Right cardiac atrium (tissue), 5 donors: ENCODE measurements at regions not wholly inside any gene's neighbourhood (a gene's known extent, or its start where the extent isn't known, plus 50 kb on each side); places are given as distances from the start of the nearest gene placed in this dataset.

Source experiments
- ATAC-seq, 2 donors: fragments of 200-7000 bp; cut with Tn5 transposase; one replicate each; pipeline versions ENCODE4 v1.8.0 to v1.9.1; 2020; ENCODE audit warnings: moderate library complexity in 2 of 2, mild to moderate bottlenecking in 1 of 2
- DNase-seq, 3 donors: peaks; one replicate each; pipeline ENCODE4 v3.0.0-alpha.2; 2020
- H3K27ac ChIP-seq: one replicate; pipeline ENCODE4 v1.5.1; 2013; ENCODE audit warnings: mild to moderate bottlenecking, low read length, control low read depth, moderate library complexity
- H3K27me3 ChIP-seq: one replicate; pipeline ENCODE4 v1.6.1; 2013; ENCODE audit not compliant: control insufficient read depth, insufficient read depth
- H3K4me1 ChIP-seq: one replicate; pipeline ENCODE4 v1.6.1; 2013; ENCODE audit warnings: low read length; ENCODE audit not compliant: control insufficient read depth, insufficient read depth
- H3K4me3 ChIP-seq: one replicate; pipeline ENCODE4 v1.5.1; 2013; ENCODE audit warnings: low read length, control low read depth
- H3K9me3 ChIP-seq: one replicate; pipeline ENCODE4 v1.6.1; 2013; ENCODE audit warnings: low read length; ENCODE audit not compliant: control insufficient read depth
- WGBS: extraction: QIAGEN DNeasy Blood & Tissue Kit; methylation state at CpG from one replicate; pipeline ENCODE4 v1.1.7; 2013; 5-methylcytosine and 5-hydroxymethylcytosine counted together
- intact Hi-C, 4 donors: fragments of 100-400 bp; cut with DNase I; formaldehyde crosslinking; loops; one replicate each; pipeline versions ENCODE4 v1.11.0 to v1.14.0; 2022 to 2023
- donor health status: healthy with polysubstance abuse.
- donor health status: DM: no; HTN: yes; CAD: no.
- donor health status: DM: no; HTN: no; CAD: no.
- donor health status: DM: no; HTN: yes; CAD: no; lungs with severe emphysema.
- donor health status: DM: yes; HTN: yes; CAD: no.

DNA sequence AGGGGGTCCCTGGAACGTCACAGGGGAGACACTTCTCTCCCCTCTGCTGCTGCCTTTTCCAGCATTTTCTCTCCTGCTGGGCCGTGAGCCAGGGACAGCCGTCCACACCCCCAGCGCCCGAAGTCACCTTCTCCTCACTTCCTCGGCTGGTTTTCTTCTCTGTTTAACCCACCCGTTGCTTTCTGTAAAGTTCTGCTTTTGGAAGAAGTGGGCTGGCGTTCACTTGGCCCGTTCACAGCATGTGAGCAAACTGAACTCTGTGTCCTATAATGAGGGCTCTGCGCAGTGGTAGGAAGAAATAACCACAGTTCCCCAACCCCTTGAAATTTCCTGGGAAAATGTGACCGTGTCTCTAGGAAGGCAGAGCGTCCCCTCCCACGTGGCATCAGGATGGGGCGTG is 187.0 kb upstream of the HDAC4 start:
- Histone ChIP-seq H3K9me3 (no peaks in the 10 kb centered on the region), H3K4me3 (no peak overlapping the region), H3K27me3 (no peaks in the 10 kb centered on the region), H3K4me1 (no peaks in the 10 kb centered on the region), H3K27ac (no peak overlapping the region)
- DNase-seq (peak in 1 of 3 donors; percentile 37), ATAC-seq (no peak)
- intact Hi-C loops, result no loop called here
- WGBS, result 57% methylated on average over 14 of the region's 14 CpGs

DNA sequence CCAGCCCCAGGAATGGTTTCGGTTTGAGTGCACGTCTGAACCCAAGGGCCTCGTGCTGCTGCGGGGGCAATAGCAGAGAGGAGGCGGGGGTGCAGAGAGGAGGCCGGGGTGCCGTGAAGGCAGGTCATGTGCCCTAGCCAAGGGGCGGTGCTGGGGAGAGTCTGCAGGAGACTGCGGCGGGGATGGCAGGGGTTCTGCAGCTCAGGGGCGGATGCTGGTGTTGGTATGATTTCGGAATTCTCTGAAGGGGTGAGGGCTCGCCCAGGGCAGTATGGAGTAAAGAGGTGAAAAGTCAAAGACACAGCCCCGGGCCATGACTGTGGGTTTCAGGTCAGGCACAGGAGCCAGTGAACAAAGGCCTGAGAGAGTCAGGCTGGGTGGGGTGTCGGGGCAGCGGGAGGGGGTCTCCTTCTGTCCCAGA is 186.5 kb upstream of the HDAC4 start:
- peak in 2 of 3 donors; percentile 37 to 44 for DNase-seq
- no peaks in the 10 kb centered on the region for H3K4me1 ChIP-seq
- 83% methylated on average over 16 of the region's 16 CpGs for WGBS
- no peak for ATAC-seq
- H3K4me3 ChIP-seq, result no peak overlapping the region
- H3K27me3 ChIP-seq, result no peaks in the 10 kb centered on the region
- H3K27ac ChIP-seq, result no peak overlapping the region
- intact Hi-C loops, result no loop called here
- no peaks in the 10 kb centered on the region for H3K9me3 ChIP-seq

DNA sequence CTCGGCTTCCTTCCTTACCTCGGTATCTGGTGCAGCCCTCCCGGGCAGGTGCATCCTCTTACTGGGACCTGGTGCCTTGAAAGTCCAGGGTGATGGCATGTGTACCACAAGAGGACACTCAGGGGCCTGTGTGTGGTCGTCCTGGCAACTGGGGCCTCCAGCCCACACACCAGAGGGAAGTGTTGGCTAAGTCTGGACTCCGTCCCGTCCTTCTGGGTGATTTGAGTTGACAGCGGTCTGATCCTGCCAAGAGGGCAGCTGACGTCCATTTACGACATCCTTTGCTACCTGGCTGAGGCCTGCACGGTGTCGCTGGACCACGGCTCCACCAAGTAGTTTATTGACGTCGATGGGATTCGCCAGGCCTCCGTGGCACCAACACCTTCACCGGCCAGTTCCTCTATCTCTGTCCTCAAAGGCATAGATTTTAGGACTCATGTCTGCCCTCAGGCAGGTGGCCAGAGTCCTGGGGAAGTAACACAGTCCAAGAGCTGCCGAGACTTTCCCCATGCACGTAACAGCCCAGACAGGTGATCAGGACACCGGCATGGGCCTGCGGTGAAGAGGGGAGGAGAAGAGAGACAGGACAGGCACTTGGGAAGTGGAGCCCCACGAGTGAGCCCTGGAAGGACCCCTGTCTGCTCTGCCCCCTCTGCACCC is 186.0 kb upstream of the HDAC4 start:
- no peak for ATAC-seq
- Histone ChIP-seq H3K4me1 (no peaks in the 10 kb centered on the region), H3K4me3 (no peak overlapping the region), H3K9me3 (no peaks in the 10 kb centered on the region), H3K27ac (no peak overlapping the region), H3K27me3 (no peaks in the 10 kb centered on the region)
- DNase-seq, result peak in 2 of 3 donors; percentile 23 to 27
- WGBS, result 77% methylated on average over 22 of the region's 22 CpGs
- intact Hi-C loops, result no loop called here

DNA sequence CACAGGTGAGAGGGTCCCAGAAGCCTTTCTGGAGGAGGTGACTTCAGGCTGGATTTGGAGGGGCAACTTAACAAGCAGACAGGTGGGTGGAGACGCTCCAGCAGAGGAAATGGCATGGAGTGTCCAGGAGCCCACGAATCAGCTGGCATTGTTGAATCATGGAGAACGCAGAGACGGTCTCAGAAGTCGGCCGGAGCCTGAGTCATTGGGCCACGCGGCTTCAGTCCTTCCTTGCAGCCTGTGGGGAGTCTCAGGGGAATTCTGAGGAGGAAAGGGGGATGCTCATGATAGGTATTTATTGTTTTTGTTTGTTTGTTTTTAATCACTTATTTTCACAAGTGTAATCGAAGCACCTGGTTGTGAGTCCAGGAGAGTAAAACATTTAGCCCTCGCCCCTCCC is 184.6 kb upstream of the HDAC4 start:
- H3K27me3 ChIP-seq, result no peaks in the 10 kb centered on the region
- intact Hi-C loops, result no loop called here
- 56% methylated on average over 10 of the region's 10 CpGs for WGBS

DNA sequence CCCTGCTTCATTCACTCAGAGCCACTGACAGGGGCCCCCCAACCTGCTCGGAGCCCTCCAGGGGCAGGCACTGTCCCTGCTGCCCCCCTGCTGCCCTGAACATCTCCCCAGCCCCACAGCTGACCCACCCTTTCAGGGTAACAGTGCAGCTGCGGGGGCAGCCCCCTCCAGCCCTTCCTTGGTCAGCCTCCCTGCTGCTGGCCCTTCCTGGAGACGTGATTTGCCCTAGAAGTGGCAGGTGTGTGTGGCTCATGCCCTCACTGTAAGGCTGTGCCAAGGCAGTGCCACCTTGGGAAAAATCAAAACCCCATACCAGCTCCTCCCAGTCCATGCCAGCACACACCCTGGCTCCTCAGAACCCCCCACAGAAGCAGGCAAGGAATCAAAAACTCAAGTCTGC is 184.2 kb upstream of the HDAC4 start:
- H3K9me3 ChIP-seq, result no peaks in the 10 kb centered on the region
- H3K27me3 ChIP-seq, result no peaks in the 10 kb centered on the region
- ATAC-seq (no peak), DNase-seq (no peak)
- H3K27ac ChIP-seq, result no peak overlapping the region
- 81% methylated on average over 3 of the region's 3 CpGs for WGBS
- no peak overlapping the region for H3K4me3 ChIP-seq
- intact Hi-C loops, result no loop called here
- no peaks in the 10 kb centered on the region for H3K4me1 ChIP-seq

More for the DNA sequence above, 184.6 kb upstream of the HDAC4 start:
- Histone ChIP-seq H3K9me3 (no peaks in the 10 kb centered on the region), H3K27ac (no peak overlapping the region), H3K4me3 (no peak overlapping the region), H3K4me1 (no peaks in the 10 kb centered on the region)
- ATAC-seq (no peak), DNase-seq (no peak)

DNA sequence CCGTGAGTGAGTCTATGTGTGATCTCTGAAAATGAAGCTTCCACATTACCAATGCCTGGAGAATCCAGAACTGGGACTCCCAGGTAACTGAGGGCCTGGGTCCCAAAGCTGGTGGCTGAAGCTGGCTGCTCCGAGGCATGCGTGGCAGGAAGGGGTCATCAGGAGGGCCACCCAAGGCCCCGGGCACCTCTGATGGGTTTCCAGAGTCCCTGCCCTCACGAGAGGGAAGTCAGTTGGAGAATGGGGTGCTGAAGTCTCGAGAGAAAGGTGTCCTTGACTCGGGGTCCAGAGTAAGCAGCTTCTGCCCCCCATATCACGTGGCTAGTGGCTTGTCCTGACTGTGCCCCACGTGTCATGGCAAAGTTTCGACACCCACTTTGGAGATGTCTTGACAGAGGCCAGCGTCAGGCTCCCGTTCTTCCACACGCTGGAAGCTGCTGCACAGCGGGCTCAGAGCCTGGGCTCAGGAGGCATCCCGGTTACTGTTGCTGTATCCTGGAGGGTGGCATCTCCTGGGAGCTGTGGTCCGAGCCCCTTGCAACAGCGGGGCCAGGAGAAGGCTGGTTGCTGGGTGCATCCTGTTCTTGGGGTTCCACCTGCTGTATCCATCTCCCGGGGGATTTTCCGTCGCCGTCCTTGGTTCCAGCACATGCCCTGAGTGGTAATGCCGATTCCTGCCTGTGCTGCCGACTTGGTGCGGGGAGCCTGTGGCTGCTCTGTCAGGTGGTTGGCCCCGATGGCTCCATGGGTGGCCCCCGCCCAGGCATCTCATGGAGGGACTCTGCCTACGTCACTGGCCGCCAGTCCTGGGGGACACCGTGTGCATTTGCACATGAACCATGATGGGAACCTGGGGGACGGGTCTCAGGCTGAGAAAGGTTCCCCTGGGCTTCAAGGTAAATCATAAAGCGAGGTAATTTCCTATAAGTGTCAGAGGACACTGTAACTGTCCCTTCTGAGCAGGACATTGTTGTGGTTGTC is 183.3 kb upstream of the HDAC4 start:
- Histone ChIP-seq H3K4me3 (no peak overlapping the region), H3K27me3 (no peaks in the 10 kb centered on the region), H3K27ac (no peak overlapping the region), H3K4me1 (no peaks in the 10 kb centered on the region), H3K9me3 (no peaks in the 10 kb centered on the region)
- intact Hi-C loops, result no loop called here
- ATAC-seq, result no peak
- peak in 2 of 3 donors; percentile 9 to 41 for DNase-seq
- 87% methylated on average over 31 of the region's 31 CpGs for WGBS

DNA sequence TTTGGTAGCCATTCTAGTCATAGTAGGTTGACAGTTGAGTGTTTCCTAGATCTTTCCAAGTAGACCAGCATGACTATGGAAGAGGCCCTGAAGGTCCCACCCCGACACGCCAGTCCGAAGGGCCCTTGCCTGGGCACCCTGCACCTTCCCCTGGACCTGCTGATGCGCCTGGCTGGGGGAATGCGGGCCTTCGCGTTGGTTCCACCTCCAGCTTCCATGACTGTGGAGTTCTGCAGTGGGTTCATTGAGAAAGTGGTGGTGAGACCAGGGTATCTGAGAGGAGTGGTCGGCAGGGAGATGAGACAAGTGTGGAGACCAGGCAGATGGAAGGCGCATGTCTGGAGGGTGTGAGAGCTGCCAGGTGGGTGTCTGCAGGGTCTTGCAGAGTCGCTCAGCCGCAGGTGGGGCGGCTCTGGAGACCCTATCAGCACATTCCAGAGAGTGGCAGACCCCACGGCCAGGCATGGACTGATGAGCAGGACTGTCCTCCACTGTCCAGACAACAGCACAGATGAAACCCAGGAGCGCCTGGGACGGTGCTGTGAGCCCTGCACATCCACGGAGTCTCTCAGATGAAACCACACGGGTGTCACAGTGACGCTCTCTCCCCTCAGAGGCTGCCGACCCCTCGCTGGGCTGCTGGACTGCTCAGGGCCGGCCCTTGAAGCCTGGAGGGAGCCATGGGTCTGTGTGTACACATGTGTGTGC is 182.5 kb upstream of the HDAC4 start:
- H3K27ac ChIP-seq, result no peak overlapping the region
- H3K9me3 ChIP-seq, result no peaks in the 10 kb centered on the region
- H3K27me3 ChIP-seq, result no peaks in the 10 kb centered on the region
- WGBS, result 93% methylated on average over 21 of the region's 21 CpGs
- DNase-seq (peak in 2 of 3 donors; percentile 16 to 36), ATAC-seq (no peak)
- intact Hi-C loops, result no loop called here
- H3K4me3 ChIP-seq, result no peak overlapping the region
- H3K4me1 ChIP-seq, result no peaks in the 10 kb centered on the region

DNA sequence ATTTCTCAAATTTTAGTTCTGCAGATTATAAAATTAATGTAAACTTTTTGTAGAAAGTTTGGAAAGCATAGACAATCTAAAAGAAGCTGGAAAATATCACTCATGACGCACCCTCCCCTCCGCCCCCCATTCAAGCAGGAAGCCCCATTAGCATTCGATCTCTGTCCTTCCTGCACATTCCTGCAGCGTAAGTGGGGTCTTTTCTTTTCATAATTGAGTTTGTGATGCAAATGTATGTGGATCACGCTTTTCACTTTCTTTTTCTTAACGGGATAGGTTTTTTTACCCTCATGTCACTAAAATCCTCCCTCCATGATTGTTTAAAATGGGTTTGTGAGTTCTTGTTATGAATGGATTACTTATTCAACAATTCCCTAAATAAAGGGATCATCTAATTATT is 181.7 kb upstream of the HDAC4 start:
- Histone ChIP-seq H3K4me1 (no peaks in the 10 kb centered on the region), H3K9me3 (no peaks in the 10 kb centered on the region), H3K4me3 (no peak overlapping the region), H3K27me3 (no peaks in the 10 kb centered on the region), H3K27ac (no peak overlapping the region)
- no peak for ATAC-seq
- no peak for DNase-seq
- 74% methylated on average over 6 of the region's 6 CpGs for WGBS
- intact Hi-C loops, result no loop called here

DNA sequence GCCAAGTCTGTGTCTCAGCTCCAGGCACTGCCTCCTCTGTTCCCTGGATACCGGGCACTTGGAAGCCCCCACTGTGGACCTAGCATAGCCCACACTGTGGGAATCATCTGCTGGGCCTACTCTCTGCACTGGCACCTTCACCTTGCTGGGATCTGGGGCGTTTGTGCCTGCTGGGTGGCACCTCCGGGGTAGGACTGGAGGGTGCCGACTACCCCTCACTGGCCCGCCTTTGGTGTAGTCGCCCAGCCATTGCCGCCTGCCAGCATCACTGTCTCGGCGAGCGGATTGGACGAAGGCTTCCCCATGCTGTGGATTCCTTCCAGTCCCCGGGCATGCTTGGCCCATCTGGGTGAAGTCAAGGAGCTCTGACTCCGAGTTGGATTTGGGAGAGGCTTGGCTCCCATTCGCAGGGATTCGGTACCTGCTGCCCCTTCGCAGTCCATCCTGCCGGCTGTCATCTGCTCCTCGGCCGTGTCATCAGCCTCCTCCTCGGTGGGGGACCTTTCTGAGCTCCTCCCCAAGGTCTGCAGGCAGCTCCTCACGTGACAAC is 180.6 kb upstream of the HDAC4 start:
- Histone ChIP-seq H3K27me3 (no peaks in the 10 kb centered on the region), H3K9me3 (no peaks in the 10 kb centered on the region), H3K4me1 (no peaks in the 10 kb centered on the region), H3K27ac (no peak overlapping the region), H3K4me3 (no peak overlapping the region)
- ATAC-seq, result no peak
- no peak for DNase-seq
- intact Hi-C loops, result no loop called here
- 80% methylated on average over 21 of the region's 21 CpGs for WGBS

DNA sequence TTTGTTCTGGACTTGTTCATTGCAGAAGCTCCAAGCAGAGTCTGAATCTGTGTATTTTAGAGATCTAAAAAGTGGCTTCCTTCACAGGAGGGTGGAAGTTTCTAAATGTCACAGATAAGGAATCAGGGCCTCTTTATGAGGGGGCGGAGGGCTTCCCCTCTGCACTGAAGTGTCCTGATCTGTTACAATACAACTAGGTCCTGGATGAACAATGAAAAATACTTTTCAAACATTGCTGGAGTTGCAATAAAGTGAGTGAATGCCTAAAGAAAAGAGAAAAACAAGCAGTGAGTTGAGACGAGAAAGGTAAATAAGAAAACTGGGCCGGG is 179.3 kb upstream of the HDAC4 start:
- no peaks in the 10 kb centered on the region for H3K4me1 ChIP-seq
- intact Hi-C loops, result no loop called here
- whole genome bisulfite sequencing, result 94% methylated on average over 3 of the region's 3 CpGs
- no peak for DNase-seq
- no peaks in the 10 kb centered on the region for H3K27me3 ChIP-seq
- no peak overlapping the region for H3K4me3 ChIP-seq
- no peak for ATAC-seq
- H3K27ac ChIP-seq, result no peak overlapping the region
- H3K9me3 ChIP-seq, result no peaks in the 10 kb centered on the region
